ENCODE measurements at regions not wholly inside any gene's neighbourhood (a gene's known extent, or its start where the extent isn't known, plus 50 kb on each side); places are given as distances from the start of the nearest gene placed in this dataset.

DNA sequence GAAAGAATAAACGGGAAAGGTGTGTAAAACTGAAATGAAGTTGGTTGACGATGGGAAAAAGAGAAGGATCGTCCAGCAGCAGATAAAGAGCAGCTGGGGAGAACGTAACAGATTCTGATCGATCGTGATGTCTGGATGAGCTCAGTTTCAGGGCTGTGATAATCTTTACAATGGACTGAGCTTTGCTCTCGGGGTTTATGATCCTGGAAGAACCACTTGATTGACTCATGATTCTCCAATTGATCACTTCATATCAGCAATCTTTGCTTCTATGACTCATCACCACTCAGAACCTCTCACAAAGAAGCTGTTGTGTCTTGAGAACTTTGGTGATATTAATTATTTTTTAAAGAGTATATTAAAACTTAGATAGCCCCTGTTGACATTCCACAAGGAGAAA, 690.7 kb downstream of the TUSC7 start:
- H3K9ac ChIP-seq (ENCODE audit: insufficient read depth in 1 of 2, low read depth in 2 of 2, low read length in 2 of 2): no peak overlapping the region
- no peaks in the 10 kb centered on the region for H3K27me3 ChIP-seq (ENCODE audit: control insufficient read depth in 2 of 2, insufficient read depth in 2 of 2, low read length in 2 of 2)
- FAIRE-seq (no peak), ATAC-seq (no peak), DNase-seq (ENCODE audit: extremely low read depth in 1 of 4, low spot score in 3 of 4) (no peak)
- H2AFZ ChIP-seq (ENCODE audit: low read depth, low read length): no peak overlapping the region
- intact Hi-C loops (cut with micrococcal nuclease) (no loop called here), in situ Hi-C loops (cut with MboI) (no loop called here)
- CTCF ChIA-PET (ENCODE audit: low intra/inter-chr PET ratio): no interaction called here
- H3K9me3 ChIP-seq (replicated peaks; ENCODE audit: control insufficient read depth, insufficient read depth, low read depth, low read length): no peaks in the 10 kb centered on the region
- H3K79me2 ChIP-seq (ENCODE audit: control insufficient read depth, insufficient read depth, low read length): no peaks in the 10 kb centered on the region
- H3K27ac ChIP-seq (ENCODE audit: extremely low read depth, low read depth, low read length): no peak overlapping the region
- no TSS peak for BruUV-seq (replicated peaks)
- H3K4me2 ChIP-seq (ENCODE audit: insufficient read depth, low read length): no peak overlapping the region
- POLR2A ChIA-PET: no interaction called here
- no peaks in the 10 kb centered on the region for H3K9me1 ChIP-seq (ENCODE audit: control insufficient read depth, insufficient read depth, low read length)
- no peak for TF ChIP-seq ZBTB17 (CRISPR knock-in tag; IDR thresholded peaks at IDR 0.05)
- no peak for TF ChIP-seq TFAM (CRISPR knock-in tag; conservative IDR thresholded peaks at IDR 0.05)
- H3K4me1 ChIP-seq (replicated peaks in 1 of 2; ENCODE audit: control insufficient read depth in 2 of 2, insufficient read depth in 2 of 2, low read length in 2 of 2): no peaks in the 10 kb centered on the region
- no peaks in the 10 kb centered on the region for H4K20me1 ChIP-seq (replicated peaks; ENCODE audit: control insufficient read depth, insufficient read depth, low read length)
- no peaks in the 10 kb centered on the region for H3K36me3 ChIP-seq (ENCODE audit: control insufficient read depth, insufficient read depth, low read length)
- no peak overlapping the region for H3K4me3 ChIP-seq
- WGBS (ENCODE audit: insufficient coverage, low coverage, missing lambda C conversion rate): 3% methylated on average over 7 of the region's 7 CpGs

DNA sequence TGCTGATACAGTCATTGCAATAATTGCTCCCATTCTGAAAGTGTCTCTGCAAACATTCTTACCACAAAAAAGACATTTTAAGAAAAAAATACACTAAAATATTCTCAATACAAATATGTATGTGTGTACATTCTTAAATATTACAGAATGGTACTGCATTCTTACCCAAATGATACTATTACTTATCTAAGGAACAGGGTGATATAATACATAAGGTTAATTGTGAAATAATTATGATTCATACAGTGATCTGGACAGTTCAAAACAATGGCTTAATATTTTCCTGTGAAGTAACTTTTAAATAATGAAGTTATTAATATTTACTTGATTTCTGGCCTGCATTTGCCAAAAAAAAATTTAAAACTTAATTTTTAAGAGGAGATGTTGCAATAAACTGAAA, 694.6 kb downstream of the TUSC7 start:
- no peaks in the 10 kb centered on the region for H3K9me3 ChIP-seq (replicated peaks; ENCODE audit: control insufficient read depth, insufficient read depth, low read depth, low read length)
- H4K20me1 ChIP-seq (replicated peaks; ENCODE audit: control insufficient read depth, insufficient read depth, low read length): no peaks in the 10 kb centered on the region
- no peak overlapping the region for H3K27ac ChIP-seq (ENCODE audit: extremely low read depth, low read depth, low read length)
- H3K27me3 ChIP-seq (ENCODE audit: control insufficient read depth in 2 of 2, insufficient read depth in 2 of 2, low read length in 2 of 2): no peaks in the 10 kb centered on the region
- H3K79me2 ChIP-seq (ENCODE audit: control insufficient read depth, insufficient read depth, low read length): no peaks in the 10 kb centered on the region
- H3K4me2 ChIP-seq (ENCODE audit: insufficient read depth, low read length): no peak overlapping the region
- ChIA-PET POLR2A (no interaction called here), CTCF (ENCODE audit: low intra/inter-chr PET ratio) (no interaction called here)
- no peaks in the 10 kb centered on the region for H3K36me3 ChIP-seq (ENCODE audit: control insufficient read depth, insufficient read depth, low read length)
- no TSS peak for BruUV-seq (replicated peaks)
- in situ Hi-C loops (cut with MboI): no loop called here
- TF ChIP-seq, protein P1, sequence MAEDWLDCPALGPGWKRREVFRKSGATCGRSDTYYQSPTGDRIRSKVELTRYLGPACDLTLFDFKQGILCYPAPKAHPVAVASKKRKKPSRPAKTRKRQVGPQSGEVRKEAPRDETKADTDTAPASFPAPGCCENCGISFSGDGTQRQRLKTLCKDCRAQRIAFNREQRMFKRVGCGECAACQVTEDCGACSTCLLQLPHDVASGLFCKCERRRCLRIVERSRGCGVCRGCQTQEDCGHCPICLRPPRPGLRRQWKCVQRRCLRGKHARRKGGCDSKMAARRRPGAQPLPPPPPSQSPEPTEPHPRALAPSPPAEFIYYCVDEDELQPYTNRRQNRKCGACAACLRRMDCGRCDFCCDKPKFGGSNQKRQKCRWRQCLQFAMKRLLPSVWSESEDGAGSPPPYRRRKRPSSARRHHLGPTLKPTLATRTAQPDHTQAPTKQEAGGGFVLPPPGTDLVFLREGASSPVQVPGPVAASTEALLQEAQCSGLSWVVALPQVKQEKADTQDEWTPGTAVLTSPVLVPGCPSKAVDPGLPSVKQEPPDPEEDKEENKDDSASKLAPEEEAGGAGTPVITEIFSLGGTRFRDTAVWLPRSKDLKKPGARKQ (CRISPR knock-in tag; IDR thresholded peaks at IDR 0.05): no peak
- no peak for TF ChIP-seq HNRNPK (IDR thresholded peaks at IDR 0.05; ENCODE audit: low read depth, low read length, poor library complexity, severe bottlenecking)
- no peak for TF ChIP-seq IRF2 (CRISPR knock-in tag; IDR thresholded peaks at IDR 0.05)
- H3K9ac ChIP-seq (ENCODE audit: insufficient read depth in 1 of 2, low read depth in 2 of 2, low read length in 2 of 2): no peak overlapping the region
- DNase-seq (ENCODE audit: extremely low read depth in 1 of 4, low spot score in 3 of 4) (no peak), ATAC-seq (no peak), FAIRE-seq (no peak)
- intact Hi-C loops (cut with micrococcal nuclease): no loop called here
- no peaks in the 10 kb centered on the region for H3K4me1 ChIP-seq (replicated peaks in 1 of 2; ENCODE audit: control insufficient read depth in 2 of 2, insufficient read depth in 2 of 2, low read length in 2 of 2)
- no peak overlapping the region for H2AFZ ChIP-seq (ENCODE audit: low read depth, low read length)
- H3K4me3 ChIP-seq: no peak overlapping the region
- H3K9me1 ChIP-seq (ENCODE audit: control insufficient read depth, insufficient read depth, low read length): no peaks in the 10 kb centered on the region

Data from K562 (cell line).